Effector CD8-positive, alpha-beta T cell (primary cell): ENCODE measurements at regions not wholly inside any gene's neighbourhood (a gene's known extent, or its start where the extent isn't known, plus 50 kb on each side); places are given as distances from the start of the nearest gene placed in this dataset.

Source experiments
- DNase-seq: peaks from one replicate; lab custom pipeline; 2025; lab: John Stamatoyannopoulos, UW

DNA sequence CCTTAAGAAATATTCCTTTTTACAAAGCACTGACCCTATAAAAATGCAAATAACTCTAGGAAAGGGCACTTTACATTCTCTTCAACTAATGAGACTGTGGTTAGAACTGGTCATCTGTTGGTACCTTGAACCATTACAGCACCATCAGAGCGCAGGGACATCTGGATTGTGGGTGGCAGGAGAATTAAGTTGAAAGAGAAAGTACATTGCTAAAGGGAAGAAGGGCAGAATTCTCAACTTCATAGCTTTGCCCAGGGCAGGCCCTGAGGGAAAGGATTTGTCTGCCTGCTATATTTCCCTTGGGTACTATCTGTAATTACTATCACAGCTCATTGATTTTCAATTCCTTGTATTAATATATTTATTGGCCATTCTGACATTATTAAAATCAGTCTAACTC is 196.8 kb downstream of the KLF12 start:
- DNase-seq: no peak

DNA sequence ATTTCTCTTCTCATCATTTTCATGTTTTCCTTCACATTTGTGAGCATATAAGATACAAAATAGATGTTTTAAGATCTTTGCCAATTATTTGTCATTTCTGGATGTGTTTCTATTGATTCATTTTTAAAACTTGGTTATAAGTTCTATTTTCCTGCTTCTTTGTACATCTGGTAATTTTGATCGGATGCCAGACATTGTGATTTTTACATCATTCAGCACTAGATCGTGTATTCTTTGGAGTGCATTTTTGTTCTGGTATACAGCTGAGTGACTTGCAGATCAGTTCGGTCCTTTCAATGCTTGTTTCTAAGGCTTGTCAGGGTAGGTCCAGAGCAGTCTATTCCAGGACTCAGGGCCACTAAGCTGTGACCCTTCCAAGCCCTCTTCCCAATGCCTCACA is 198.2 kb downstream of the KLF12 start:
- no peak for DNase-seq

DNA sequence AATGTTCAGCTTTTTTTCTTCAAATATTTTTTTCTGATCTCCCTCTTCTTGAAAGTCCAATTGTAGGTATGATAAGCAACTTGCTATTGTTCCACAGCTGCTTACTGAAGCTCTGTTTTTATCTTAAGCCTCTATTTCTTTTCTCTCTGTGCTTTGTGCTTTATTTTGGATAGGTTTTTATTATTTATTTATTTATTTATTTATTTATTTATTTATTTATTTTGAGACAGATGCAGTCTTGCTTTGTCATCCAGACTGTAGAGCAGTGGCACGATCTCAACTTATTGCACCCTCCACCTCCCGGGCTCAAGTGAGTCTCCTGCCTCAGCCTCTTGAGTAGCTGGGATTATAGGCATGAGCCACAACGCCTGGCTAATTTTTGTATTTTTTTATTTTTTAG is 199.4 kb downstream of the KLF12 start:
- DNase-seq: no peak

DNA sequence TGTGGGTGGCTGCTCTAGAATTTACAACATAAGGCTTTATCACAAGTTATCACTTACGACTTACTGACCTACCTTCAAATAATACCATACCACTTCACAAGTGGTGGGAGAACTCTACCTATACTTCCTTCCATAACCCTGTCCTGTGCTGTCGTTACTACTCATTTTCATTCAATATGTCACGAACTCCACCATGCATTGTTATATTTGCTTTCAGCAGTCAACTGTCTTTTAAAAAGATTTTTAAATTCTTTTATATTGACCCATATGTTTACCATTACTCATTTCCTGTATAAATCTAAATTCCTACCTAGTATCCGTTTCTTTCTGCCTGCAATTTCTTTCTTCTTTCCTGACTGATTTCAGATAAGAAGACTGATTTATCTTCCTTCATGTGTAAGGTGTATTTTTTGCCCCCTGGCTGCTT is 200.0 kb downstream of the KLF12 start:
- DNase-seq: no peak

DNA sequence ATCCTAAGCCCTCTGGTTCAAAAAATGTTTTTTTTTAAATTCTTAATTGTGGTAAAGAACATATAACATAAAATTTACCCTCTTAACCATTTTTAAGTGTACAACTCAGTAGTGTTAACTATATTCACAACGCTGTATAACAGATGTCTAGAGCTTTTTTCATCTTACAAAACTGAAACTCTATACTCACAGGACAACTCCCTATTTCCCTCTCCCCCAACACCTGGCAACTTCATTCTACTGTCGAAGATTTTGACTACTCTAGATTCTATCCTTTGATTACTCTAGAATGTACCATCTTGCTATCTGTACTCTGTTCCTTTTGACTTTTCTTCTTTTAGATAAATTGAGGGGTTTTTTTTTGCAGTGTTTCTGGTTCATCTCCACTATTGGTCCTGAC is 200.4 kb downstream of the KLF12 start:
- no peak for DNase-seq

DNA sequence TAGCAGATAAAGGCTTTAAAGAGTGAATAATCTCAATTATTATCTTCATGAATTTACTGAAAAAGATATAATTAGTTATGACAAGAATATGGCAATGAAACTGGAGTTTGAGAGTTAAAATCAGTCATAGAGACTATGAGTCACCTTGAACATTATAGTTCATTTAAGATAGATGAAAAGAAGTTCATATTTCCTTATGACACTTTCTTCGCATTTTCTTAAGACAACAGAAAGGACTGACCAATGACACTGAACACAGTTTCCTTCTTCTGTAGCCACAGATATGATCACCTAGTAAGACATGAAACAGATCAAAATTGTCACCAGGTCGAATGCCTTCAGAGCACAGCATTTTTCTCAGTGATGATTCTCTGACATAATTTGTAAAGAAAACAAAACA is 202.1 kb downstream of the KLF12 start:
- DNase-seq: no peak

DNA sequence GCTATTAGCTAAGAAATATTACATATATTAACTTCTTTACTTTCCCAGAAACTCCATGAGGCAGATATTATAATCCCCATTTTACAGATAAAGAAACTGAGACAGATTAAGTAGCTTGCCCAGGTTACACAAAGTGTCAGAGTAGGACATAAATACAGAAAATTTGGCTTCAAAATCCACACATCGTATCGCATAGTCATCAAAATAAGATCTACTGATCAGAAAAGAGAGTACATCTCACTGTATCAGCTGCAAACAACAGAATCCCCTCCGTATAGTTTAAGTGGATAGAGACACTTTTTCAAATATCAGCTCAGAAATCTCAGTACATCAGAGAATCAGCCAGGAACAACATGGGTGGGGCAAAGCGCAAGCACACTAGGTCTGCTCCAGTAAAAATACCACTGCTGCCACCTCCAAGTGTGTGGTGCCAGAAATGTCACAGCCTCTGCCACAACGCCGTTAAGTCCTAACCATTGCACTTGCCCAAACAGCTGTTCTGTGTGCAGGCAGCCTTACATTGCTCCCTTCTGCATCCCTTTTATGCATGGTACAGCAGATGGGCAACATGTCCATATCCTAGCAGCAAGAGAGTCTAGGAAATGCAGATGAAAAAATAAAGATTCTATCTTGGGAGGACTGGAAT is 204.8 kb downstream of the KLF12 start:
- no peak for DNase-seq

DNA sequence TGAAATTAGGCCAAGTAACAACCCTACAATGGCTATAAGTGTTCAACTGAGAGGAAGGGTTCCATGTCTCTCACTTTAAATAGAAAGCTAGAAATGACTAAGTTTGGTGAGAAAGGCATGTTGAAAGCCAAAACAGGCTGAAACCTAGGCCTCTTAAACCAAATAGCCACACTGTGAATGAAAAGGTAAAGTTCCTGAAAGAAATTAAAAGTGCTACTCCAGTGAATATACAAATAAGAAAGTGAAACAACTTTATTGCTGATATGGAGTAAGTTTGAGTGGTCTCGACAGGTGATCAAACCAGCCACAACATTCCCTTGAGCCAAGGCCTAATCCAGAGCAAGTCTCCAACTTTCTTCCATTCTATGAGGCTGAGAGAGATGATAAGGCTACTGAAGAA is 209.6 kb downstream of the KLF12 start:
- no peak for DNase-seq

DNA sequence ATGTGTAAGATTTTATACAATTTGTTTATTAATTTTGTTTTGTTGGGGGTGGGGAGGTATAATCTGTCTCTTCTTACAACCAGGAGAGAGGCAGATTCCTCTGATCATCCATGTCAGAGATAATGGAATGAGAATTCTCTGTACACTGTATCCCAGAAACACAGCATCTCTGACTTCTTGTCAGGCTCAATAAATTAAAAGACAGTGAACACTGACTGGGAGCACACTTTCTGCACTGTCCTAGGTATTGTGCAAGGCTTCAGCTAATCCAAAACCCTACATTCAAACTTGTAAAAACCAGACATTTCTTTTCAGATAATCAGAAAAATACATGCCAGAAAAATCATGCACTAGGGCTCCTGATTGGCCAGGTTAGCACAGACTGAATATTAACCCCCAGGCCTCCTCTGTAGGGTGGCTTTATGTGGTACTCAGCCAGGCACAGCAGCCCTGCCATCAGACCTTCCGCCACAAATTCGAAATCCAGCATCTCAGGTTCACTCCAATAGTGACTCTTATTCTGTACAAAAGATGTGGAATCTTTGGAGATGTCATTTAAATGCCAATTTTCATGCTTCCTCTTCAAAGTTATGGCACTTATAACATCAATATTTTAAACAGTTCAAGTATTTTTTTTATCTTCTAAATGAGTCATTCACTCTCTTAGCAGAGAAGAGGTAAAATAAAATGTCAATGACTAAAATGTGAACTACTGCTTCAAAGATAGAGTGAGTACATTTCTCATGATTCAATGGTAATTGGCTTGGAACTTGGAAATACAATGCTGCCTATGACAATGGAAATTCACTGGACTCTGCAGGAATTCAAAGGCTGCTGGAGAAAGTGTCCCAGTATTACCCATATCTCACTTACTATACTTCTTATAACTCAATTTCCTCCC is 211.5 kb downstream of the KLF12 start:
- DNase-seq: no peak

DNA sequence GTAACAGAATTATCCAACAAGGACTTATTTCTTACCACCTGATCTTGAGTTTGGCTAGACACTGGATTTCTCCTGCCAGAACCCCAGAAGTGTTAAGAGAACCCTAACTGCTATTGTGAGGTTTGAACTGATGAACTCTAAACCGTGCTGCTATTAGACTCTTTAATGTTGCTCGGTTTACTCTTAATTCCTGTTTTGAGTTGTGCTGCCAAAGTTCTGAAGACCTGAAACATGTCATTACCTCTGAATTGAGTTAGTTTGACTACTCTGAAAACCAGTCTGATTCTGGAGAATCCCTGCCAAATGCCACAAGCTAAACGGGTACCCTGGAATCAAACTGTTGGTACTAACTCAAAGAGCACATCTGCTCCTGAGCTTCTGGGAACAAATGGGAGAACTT is 215.5 kb downstream of the KLF12 start:
- DNase-seq: no peak

DNA sequence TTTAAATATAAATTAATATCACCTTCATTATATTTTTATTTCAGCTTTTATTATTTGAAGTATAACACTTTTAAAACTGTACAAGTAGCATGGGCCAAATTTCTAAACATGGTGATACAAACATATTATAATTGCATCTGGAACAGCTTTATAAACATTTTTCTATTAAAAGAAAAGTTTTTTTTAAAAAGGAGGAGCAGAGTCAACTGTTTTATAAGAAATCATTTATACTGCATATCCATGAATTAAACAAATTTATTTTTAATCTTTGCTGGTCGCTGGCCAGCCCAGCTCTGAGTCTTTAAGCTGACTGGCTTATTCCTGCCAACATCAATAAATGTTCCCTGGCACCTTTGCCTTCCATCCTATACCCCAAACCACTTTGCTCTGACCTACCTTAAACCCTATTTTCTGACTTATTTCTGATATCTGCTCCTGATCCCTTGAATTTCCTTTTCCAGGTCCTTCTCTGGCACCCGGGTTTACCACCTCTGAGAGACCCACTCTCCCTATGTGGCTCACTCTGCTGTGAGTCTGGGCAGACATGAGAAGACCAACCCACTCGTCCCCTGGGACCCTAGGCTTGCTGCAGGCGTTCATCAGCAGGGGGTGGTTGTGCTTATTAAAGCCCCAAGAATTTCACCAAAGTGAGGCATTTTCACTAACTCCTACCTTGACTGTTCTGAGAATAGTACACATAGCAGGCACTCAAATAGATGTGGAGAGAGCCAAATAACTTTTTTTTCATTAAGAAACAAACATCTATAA is 220.3 kb downstream of the KLF12 start:
- no peak for DNase-seq

DNA sequence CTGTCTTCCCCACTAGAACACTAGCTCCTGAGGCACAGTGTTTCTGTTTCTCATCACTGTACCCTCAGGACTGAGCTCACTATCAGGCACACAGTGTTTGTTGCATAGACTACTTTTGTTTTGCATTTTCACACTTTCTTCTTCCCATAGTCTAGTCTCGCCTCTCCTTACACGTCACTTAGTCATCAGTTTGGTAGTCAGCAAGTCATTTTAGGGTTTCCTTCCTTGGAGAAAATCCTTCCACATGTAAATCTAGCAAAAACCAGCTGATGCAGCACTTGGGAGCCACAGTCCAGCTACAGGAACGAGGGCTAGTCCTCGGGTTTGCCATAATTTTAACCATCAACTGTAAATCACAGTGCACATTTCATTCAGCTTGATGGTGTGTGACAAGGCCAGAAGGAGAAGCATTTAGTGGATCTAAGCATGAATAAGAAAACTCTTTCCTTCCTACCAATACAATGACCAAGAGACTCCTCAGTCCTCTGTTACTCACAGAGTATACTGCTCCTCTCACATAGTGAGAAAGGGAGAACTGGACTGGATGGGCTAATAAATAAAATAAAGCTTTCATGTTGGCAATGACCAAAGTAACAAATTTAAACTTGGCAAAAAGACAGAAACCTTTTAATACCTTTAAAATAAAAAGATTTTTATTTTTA is 221.0 kb downstream of the KLF12 start:
- no peak for DNase-seq

DNA sequence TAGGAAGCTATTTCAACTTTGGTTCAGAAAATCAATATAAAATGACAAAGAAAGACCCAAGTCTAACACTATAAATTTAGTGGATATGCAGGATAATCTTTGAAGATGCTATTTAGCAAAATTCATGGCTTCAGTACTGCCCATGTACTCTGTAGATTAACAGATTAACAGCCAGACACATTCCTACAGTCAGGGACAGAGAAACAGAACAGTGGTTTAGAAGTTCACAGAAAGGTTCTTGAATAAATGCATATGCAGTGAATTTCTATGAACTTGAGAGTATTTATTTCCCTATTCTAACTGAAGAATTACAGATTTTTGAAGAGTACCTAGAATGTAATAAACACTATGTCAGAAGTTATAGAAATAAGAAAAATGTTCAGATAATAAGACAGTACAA is 222.8 kb downstream of the KLF12 start:
- DNase-seq: no peak

DNA sequence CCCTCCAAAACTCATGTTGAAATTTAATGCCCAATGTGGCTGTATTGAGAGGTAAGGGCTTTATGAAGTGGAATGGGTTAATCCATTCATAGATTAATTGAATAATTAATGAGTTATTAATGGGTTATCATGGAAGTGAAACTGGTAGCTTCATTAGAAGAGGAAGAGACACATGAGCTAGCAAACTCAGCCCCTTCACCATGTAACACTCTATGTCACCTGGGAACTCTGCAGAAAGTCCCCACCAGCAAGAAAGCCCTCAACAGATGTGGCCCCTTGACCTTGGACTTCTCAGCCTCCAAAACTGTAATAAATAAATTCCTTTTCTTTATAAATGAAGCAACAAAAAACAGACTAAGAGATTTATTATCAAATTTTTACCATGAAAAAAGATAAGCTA is 223.5 kb downstream of the KLF12 start:
- DNase-seq: no peak

DNA sequence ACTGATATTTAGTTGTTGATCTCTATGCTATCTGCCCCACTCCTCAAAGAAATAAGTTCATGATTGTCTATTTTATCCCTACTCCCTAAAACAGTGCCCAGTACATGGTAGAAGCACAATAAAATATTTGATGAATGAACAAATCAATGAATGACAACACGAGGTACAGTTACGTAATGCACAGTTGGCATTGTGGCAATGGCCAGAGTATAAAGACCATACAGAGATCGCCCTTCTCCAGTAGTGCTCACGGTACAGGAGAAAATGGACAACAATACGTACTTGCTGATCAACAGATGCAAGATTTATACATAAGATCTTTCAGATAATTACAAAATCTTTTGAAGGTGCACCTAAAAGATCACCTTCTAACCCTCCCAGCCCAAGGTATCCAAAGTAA is 225.4 kb downstream of the KLF12 start:
- DNase-seq: no peak

DNA sequence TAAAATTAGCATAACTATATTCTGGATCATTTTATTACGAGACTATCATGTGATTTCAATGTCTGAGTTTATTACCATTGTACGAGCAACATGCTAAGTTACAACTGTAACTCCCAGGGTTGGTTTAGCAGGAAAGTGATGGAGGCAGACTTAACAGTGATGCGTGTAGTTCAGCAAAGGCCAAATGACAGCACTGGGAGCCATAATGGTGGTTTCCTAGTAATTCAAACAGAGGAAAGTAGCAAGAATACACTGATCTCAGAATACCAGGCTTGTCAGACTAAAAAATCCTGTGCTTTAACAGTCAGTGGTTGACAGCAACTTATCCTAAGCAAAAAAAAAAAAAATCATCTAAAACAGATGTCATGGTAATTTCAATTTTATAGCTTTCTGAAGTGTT is 229.6 kb downstream of the KLF12 start:
- DNase-seq: no peak

DNA sequence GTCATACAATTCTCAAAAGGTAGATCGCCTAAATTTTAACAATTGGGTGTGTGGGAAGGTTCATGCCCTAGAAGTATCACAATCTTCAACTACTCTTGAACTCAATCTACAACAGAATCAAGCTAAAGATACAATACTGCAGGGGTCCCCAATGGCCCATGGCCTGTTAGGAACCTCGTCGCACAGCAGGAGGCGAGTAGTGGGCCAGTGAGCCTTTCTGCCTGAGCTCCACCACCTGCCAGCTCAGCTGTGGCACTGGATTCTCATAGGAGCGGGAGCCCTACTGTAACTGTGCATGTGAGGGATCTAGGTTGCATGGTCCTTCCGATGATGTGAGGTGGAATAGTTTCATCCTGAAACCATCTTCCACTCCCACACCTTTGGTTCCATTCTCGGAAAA is 230.6 kb downstream of the KLF12 start:
- no peak for DNase-seq

DNA sequence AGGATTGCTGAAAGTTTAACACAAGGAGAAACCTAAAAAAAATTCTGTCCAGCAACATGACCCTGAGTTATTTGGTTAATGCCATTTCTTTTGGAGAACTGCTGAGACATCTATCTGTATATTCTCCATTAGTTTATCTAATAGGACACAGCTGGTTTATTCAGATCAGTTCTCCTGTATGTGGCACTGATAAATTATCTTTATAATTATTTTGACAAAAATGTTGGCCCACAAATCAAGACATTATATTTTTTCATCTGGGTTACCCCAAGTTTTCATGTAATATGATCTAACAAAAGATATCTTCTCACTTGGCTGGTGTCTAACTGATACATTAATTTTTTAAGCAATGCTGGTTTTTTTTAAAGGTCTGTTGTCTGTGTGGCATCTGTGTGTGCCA is 231.4 kb downstream of the KLF12 start:
- no peak for DNase-seq

DNA sequence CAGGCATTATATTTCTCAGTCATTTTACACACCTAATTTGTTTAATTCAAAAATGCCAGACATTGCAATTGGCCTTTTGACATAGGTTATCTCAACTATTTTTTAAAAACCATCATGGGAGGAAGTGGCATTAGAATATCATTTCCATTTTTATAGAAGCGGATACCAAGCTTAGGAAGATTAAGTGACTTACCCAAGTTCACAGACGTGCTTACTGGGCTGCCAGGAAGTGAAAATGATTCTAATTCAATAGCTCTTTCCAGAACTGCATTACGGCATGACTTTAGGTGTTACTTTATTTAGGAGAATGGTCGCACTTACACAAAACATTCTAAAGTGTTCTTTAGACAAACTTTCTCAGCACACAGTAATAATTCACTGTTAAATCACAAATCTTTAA is 231.9 kb downstream of the KLF12 start:
- DNase-seq: no peak

DNA sequence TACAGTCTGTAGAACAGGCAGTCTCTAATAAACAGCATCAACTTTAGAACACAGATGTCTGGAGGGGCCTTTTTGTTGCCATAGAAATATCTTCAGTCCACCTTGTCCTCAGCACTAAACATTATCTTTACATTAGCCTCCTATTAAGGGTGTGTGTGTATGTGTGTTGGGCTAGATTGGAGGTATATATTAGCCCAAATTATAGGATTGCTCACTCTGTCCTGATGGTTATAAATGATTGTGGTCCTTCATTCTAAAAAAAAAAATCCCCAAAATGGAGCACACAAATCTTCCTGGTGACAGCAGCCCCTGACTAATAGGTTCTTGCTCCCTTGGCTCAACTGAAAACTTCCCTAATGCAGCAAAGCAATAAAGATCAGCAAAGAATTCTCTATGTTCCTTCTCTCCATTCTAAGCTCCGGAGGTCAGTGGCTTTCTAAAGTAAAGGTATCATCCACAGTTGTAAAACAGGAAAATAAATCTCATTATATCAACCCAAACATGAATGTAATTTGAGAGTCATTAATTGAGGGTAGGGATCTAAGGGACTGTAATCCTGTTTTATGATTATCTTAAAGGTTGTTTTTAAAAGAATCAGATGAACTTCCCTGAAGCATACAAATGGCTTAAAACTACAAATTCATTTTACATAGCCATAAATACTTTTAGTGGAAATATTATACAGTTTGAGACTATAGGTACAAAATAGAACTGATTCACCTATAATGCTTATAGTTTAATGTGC is 232.7 kb downstream of the KLF12 start:
- DNase-seq: no peak

DNA sequence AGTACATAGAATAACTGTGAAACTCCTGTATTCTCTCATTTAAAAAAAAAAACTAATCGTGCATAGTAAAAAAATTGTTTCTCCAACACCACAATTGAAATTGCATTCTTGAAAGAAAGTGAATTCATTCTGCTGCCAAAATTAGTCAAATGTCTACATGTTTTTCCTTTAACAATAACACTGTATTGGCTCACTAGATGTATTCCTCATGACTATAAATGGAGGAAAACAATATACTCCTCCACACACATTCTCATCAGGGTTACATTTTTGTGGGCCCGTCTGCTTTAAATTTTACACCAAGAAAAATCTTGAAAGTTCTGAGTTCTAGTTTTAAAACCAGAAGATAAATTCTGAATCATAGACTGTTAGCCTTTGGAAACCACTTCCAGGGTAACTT is 233.6 kb downstream of the KLF12 start:
- no peak for DNase-seq

DNA sequence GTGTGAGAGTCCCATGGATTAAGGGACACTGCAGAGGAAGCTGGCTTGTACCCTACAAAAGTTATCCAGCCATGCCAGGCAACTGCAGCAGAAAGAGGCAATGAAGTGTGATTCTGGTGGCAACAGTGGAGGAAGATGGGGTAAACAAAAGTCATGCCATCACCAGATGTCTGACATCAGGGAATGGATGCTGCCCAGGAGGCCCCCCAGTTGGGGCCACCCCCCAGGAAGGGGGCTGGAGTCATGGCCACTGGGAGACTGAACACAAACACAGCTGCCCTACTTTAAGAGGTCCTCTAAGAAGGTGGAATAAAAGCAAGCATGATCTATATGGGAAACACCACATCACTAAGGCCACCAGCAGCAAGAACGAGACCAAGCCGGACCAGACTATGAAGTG is 235.3 kb downstream of the KLF12 start:
- DNase-seq: no peak
